ENCODE measurements at regions not wholly inside any gene's neighbourhood (a gene's known extent, or its start where the extent isn't known, plus 50 kb on each side); places are given as distances from the start of the nearest gene placed in this dataset.

GRCh38 chr4:32506067-32506466 is 1785.9 kb downstream of the PCDH7 start:
- no peak for DNase-seq (ENCODE audit: low read depth)

DNA sequence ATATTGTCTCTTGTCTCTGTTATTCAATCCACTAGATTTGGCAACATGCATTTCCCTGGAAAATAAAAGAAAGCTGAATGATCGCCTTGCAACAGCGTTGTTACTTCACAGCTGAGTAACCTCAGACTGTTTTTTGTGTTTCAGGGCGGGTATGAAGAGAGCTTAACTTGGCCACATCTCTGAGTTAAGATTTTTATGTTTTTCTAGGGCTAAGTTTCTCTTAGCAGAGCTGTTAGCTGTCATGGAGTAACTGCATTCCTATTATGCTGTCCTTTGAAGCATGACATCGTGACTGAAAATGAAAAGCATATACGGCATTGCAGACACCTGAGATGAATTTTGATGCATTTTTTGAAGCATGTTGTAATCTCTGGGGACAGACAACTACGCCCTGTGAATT is 1798.9 kb downstream of the PCDH7 start:
- no peak for DNase-seq (ENCODE audit: low read depth)

- DNase-seq (ENCODE audit: low read depth) = no peak
Observed at GRCh38 chr4:32525420-32525819, 1805.3 kb downstream of the PCDH7 start.

- no peak for DNase-seq (ENCODE audit: low read depth)
Observed at GRCh38 chr4:32544846-32545245, 1824.7 kb downstream of the PCDH7 start.

DNA sequence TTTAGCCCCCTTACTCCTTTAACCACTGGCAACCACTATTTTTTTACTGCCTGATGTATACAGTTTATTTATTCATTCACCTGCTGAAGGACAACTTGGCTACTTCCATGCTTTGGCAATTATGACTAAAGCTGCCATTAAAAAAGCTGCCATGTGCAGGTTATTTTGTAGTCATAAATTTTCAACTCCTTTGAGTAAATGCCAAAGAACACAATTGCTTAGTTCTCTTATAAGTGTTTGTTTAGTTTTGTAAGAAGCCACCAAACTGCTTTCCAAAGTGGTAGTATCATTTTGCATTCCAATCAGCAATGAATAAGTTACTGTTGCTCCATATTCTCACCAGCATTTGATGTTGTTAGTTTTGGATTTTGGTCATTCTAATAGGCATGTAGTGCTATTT is 1831.8 kb downstream of the PCDH7 start:
- no peak for DNase-seq (ENCODE audit: low read depth)

- no peak for DNase-seq (ENCODE audit: low read depth)
Observed at GRCh38 chr4:32560306-32560705, 1840.1 kb downstream of the PCDH7 start.

GRCh38 chr4:32562010-32562409 is 1841.8 kb downstream of the PCDH7 start:
- no peak for DNase-seq (ENCODE audit: low read depth)

DNA sequence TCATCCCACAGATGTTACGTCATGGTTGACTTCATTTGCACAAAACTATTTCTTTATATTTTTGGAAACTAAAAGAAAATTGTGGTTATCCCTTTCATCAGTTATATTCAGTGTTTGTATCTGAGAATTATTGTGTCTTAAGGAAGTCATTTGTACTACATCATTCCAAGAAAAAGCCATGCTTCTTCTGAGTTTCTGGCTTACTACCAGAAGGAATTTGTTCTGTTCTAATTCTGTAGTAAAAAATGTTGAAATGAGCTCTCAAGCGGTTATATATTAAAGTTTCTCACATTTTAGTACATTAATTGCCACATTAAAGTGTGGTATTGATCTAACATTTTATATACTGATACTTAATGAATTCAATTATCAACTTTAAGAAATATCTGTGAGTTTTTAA is 1844.5 kb downstream of the PCDH7 start:
- no peak for DNase-seq (ENCODE audit: low read depth)

DNA sequence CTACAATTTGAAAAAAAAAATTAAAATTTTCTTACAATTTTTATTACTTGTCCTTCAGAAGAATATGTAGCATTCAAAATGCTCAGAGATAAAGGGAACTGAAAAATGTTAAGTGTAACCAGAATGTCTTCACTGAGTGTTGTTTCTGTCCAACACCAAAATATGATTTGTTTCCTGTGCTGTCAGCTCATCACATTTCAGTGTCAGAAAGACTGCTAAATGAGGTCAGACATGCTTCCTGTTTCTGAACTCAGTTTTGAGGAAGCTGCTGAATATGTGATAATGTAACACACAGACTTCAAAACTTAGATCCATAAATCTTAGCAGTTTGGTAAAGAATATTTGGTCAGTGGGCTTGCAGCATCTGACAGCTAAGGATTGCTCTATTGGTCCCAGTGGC is 1849.7 kb downstream of the PCDH7 start:
- no peak for DNase-seq (ENCODE audit: low read depth)

- no peak for DNase-seq (ENCODE audit: low read depth)
Observed at GRCh38 chr4:32572366-32572765, 1852.2 kb downstream of the PCDH7 start.

DNA sequence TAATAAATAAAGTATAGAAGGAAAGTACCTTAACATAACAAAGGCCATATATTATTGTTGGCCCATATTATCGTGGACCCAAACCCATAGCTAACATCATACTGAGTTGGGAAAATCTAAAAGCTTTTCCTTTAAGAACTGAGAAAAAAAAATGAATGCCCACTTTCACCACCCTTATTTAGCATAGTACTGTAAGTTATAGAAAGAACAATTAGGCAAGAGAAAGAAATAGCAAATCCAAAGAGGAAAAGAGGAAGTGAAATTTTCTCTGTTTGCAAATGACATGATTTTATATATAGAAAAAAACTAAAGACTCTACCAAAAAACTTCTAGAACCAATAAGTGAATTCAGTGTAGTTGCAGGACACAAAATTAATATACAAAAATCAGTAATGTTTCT is 1854.6 kb downstream of the PCDH7 start:
- DNase-seq (ENCODE audit: low read depth) = no peak

GRCh38 chr4:32589097-32589496 is 1868.9 kb downstream of the PCDH7 start:
- no peak for DNase-seq (ENCODE audit: low read depth)

DNA sequence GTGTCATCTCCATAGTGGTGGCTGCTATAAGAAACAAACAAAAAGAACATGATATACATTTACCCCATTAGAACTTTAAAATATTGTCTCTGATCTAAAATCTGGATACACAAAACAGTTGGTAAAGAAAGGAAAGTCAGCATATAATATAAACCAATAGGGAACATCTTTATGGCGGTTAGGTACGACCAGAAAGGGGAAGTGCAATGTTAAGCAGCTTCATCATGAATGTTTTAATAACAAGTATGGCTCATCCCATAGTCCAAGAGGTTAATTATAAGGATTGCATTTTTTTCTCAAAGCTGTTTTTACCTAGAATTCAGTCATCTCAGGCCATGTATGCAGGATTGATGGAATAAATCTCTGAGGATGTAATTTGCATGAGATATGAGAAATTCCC is 1869.7 kb downstream of the PCDH7 start:
- no peak for DNase-seq (ENCODE audit: low read depth)

DNA sequence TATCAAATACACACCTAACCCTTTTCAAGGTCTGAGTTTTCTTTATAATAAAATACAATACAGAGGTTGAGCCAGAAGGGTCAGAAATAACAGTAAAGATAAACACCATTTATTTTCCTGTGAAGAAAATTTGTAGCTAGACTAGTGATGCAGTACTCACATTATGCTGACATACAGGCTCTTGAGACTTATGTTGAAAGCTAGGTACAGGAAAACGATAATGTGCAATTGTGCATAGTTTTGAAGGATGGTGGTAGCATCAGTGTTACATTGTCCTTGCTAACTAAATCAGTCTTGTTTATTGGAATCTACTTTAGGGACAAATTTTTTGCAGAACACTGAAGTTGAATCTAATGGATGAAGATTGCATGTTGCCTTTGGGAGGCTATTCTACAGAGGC is 1877.2 kb downstream of the PCDH7 start:
- no peak for DNase-seq (ENCODE audit: low read depth)

- no peak for DNase-seq (ENCODE audit: low read depth)
Observed at GRCh38 chr4:32601848-32602247, 1881.7 kb downstream of the PCDH7 start.

- DNase-seq (ENCODE audit: low read depth) = no peak
Observed at GRCh38 chr4:32607978-32608377, 1887.8 kb downstream of the PCDH7 start.

DNA sequence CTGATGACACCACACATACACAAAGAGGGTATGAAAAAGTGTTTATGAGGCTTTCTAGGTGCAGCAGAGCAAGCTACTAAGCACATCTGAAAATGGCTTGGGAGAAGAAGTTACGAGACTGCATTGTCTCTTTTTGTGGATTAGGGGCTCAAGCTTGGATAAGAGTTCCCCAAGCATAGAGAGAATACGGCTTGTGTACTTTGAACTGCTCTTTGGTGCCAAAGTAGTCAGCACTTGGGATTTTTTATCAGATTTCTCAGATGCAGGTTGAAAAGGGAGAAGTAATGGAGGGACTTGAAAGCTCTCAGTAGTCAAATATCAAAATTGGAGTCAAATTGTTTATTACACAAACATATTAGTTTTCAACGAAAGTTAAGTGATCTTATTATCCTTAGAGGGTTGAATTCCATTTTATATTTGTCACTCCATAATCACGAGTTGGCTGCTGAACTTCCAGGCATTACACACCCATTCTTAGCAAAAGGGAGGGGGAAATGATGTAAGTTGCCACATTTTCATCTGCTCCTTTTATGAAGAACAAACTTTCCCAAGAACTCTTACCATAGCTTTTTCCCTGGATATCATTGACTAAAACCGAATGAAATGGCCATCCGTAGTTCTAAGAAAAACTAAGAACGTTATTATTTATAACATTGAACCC is 1904.9 kb downstream of the PCDH7 start:
- DNase-seq (ENCODE audit: low read depth) = no peak

DNA sequence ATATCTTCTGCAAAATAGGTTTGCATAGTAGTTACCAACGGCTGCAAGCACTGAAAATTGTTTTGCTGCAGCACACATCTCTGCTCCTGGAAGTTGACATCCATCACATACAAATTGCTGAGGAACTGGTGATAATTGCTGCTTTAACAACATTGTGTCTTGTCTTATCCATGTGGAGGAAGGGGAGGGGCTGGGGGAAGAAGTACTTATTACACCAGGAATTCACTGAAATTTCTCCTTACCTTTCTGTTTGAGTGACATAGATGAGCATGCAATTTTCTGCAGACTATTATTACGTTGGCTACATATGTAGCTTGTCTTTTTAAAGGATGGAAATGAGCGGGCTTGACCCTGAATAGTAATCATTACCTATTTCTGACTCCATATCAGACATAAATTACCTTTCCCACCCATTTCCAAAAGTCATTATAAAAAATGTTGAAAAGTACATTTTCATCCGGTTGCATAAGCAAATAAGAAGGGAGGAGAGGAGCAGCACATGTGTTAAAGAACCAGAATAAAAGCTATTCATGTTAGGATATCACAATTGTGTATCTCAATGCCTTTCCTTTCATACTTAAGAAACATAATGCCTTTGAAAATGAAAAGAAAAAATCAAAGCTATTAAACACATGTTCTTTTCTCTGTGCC is 1905.6 kb downstream of the PCDH7 start:
- DNase-seq (ENCODE audit: low read depth) = no peak

DNA sequence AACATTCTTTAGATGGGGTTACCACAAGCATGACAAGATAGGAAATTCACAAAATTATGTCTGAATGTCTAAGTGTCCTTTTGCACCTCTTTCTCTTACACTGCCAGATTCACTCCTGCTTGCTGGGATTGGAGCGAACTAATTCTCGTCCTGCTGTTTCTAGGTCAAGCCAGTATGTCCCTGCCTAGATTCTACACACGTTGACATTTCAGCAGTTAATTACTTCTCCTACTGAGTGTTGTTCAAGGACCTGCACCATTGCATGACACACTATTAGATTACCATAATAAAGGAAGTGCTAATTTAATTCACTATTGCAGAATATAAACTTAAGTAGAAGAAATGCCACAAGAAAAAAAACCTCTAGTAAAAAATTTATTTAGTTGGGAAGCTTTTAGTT is 1911.7 kb downstream of the PCDH7 start:
- DNase-seq (ENCODE audit: low read depth) = no peak

- DNase-seq (ENCODE audit: low read depth) = no peak
Observed at GRCh38 chr4:32633421-32633820, 1913.3 kb downstream of the PCDH7 start.

- DNase-seq (ENCODE audit: low read depth) = no peak
Observed at GRCh38 chr4:32645653-32646052, 1925.5 kb downstream of the PCDH7 start.

DNA sequence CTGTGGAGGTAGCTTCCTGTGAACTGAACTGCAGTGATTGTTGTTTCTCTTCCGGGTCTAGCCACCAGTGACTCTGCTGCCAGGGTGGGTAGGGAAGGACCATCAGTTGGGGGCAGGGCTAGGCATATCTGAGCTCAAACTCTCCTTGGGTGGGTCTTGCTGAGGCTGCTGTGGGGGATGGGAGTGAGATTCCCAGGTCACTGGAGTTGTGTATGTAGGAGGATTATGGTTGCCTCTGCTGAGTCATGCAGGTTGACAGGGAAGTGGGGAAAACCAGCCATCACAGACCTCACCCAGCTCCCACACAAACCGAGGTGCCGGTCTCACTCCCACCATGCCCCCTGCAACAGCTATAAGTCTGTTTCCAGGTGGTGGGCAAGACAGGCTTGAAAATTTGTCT is 1937.8 kb downstream of the PCDH7 start:
- DNase-seq (ENCODE audit: low read depth) = no peak

- DNase-seq (ENCODE audit: low read depth) = no peak
Observed at GRCh38 chr4:32661229-32661628, 1941.1 kb downstream of the PCDH7 start.

GRCh38 chr4:32662803-32663202 is 1942.6 kb downstream of the PCDH7 start:
- no peak for DNase-seq (ENCODE audit: low read depth)

Data from LHCN-M2 (cell line).